ENCODE measurements at regions not wholly inside any gene's neighbourhood (a gene's known extent, or its start where the extent isn't known, plus 50 kb on each side); places are given as distances from the start of the nearest gene placed in this dataset.

- TF ChIP-seq CTCF (conservative IDR thresholded peaks at IDR 0.05) (no peak), EZH2 (IDR thresholded peaks at IDR 0.05; ENCODE audit: low read depth) (no peak)
Measured at GRCh38 chr9:11039006-11039405, 426.2 kb upstream of the PTPRD start.

All from PC-9 (cell line).